HG03280 (cell line): ENCODE measurements at regions not wholly inside any gene's neighbourhood (a gene's known extent, or its start where the extent isn't known, plus 50 kb on each side); places are given as distances from the start of the nearest gene placed in this dataset.

Experiments
- ATAC-seq: cut with Tn5 transposase; IDR thresholded peaks from one replicate; pipeline ENCODE4 v1.9.1; 2021; ENCODE audit warnings: mild to moderate bottlenecking, moderate library complexity; ENCODE audit not compliant: unreplicated experiment

DNA sequence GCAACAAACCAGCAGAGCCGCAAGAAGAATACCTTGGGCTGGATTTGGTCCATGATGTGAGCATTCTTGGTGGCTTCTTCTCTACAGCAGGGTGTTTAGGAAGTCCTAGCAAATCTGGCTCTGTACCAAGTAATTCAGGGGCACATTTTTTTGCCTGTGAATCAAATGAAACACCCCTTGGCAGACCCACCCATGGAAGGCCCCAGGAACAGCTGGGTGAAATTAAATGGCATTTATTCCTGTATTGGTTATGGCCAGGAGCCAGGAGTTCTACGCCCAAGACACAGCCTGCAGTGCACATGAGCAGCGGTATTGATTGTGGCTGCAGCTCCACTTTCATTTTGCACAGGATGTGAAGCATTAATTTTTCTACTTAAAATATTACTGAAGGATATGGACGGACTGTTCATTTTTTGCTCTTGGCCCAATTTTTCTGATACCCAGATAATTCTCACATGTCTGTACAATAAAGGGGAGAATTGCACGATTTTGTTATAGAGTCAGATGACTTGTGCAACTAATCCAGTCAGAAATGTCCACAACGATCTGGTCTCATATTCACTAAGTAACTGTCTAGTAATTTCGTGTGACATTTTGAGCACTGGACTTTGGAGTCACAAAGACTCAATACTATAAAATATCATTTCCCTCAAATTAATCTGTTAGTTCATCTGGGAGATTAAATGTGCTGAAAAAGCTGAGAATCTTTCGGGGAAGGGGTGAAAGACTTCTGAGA lies 120.7 kb upstream of the APC start:
- ATAC-seq = no peak

DNA sequence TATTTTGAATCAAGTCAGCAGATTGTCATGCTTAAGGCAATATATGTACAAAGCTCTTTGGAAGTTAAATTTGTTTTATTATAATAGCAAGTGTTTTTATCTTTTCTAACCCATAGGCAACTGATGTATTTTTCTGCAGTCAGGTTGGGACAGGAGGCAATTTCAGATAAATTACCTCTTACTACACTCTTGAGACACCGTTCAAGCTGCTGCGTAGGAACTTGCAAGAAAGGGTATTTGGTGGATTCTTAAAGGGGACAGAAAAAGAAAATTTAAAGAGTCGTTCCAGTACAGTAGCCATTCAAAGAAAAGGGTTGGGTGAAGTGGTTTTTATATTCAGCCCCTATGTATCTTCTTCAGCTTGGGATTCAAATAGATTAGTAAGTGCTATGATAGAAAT lies 112.4 kb upstream of the APC start:
- no peak for ATAC-seq

DNA sequence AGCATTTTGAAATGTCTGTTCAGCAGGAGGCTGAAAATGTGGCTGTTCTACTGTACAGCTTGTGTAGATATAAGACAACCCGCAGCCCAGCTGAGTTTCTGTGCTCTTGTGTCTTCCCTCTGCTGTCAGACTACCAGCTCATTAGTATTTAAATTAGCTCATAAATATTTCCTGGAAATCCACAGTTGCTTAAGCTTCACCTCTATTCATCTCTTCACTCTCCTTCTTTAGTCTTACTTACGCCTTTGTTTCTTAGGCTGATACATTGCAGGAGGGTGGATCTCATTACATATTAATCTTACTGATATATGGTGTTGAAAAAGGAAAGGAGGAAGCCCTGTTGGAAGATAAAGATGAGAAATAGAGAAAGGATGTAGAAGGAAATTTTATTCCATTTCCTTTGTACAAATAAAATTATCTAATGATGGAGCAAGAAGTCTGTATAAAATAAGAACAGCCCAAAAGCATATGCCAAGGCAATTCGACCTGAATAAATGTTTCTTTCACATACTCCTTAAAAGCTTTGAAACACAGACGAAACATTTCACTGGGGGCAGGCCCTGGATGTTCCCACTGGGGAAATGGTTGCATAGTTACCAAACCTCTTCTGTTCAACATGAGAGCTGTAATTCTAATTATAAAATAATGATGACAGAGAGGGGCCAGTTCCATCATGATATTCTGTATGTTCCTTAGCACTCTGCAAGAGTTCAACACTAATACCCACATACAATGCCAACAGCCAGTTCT lies 111.8 kb upstream of the APC start:
- ATAC-seq = no peak

DNA sequence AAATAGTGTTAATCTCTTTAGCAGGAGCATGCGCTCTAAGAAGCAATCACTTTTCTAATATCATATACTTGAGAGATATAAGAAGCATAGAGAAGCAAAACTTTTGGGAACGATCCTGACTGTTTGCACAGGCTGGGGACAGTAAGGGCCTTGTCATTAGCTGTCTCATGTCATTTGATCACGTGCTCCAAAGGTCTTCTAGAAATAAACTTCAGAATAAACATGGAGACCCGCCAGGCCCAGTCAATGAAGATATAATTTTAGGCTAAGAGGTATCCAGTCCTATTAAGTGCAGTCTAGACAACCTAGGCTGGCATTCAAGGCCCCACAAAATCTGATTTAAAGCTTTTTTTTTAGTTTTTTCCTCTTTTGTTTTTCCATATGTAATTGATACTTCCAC lies 111.0 kb upstream of the APC start:
- no peak for ATAC-seq

DNA sequence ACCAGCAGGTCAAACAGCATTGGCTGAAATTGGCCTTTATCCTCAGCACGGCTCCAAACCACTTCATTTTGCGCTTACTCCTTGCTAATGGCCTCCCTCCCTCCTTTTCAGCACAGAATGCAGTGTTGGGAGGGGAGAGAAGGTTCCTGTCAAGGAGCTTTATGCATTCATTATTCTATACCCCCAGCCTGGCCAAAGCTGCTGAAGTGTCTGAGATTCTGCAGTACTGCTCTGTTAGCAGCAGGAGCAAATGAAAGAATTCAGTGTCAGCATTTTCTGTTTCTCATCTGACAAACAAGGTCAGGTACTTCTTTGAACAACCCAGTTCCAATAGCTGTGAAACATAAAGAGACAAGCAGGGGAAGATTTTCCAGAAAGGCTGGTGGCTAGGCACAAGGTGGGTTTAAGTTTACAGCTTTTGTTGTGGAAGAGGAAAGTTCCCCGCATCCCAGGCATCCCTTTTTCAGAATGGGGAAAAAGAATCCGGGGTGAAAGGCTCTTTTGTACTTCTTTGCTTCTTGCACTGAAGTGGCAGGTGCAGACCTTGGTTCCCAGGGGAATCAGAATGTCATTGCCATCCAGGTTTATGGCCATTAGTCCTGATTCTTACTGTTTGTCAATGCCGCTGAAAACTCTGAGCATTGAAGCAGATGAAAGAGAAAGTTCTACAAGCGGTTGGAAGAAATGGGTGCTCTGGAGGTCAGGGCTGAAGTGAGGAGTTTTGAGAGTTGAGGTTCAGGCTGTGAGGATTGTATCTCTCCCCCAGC lies 109.3 kb upstream of the APC start:
- ATAC-seq = no peak

DNA sequence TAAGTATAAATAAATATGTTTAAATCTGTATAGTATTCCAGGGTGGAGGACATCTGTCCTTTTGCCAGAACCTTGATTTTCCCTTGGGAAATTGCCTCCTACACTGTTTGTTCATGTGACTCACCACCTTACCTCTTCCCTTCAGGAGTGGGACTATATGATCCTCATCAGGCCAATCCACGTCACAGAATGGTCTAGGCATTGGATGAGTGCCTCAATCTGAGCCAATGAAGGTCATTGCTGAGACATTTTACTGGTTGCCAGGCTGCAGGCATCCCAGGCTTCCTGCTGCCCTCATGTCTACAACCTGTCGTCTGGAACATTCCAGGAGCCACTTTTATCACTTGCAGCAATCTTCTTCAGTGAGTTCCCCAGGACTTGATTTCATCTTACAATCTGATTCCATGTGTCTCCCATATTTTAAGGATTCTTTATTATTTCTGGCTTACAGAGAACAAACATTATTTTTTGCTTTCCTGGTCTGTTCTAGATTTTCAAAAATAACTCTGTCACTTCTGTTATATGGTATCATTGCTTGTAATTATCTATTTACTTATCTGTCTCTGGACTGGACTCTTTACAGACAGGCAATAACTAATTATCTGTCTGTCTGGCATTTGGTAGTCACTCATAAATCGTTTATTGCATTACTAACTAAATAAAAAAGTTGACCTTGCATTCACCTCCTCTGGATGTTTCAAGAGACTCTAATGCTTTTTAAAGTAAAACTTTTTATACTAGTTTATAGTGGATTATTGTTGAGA lies 107.3 kb upstream of the APC start:
- no peak for ATAC-seq

DNA sequence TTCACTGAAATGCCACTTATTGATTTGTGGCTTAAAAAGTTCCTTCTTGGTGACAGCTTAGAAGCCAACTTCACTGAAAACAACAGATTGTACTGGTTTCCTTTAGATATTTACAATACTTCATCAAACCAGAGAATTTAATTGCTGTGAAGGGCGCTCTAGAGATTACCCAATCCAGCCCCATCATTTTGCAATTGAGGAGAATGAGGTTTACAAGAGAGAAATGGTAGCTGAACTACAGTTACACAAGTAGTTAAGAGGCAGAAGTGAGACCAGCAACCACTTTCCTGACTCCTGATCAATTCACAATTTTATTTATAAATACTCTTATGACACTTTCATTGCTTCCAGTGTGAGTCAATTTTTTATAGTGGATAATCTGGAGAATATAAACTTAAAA lies 103.5 kb upstream of the APC start:
- no peak for ATAC-seq

DNA sequence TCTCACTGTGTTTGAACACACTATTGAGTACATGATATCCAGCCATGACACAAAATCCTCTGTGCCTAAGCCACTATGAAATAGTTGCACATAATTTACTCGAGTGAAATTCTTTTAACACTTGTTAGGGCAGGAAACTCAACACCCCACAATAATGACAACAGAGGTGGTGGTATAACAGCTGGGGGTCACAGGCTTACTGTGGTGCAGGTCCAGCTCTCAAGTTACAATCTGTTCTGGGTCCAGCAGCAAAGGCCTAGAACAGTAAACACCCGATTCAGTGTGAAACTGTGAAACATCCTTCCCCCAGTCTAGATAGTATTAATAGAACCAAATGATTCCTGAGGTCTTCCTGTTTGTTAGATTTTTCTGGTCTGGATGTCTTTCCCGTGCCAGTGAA lies 102.9 kb upstream of the APC start:
- ATAC-seq = no peak

DNA sequence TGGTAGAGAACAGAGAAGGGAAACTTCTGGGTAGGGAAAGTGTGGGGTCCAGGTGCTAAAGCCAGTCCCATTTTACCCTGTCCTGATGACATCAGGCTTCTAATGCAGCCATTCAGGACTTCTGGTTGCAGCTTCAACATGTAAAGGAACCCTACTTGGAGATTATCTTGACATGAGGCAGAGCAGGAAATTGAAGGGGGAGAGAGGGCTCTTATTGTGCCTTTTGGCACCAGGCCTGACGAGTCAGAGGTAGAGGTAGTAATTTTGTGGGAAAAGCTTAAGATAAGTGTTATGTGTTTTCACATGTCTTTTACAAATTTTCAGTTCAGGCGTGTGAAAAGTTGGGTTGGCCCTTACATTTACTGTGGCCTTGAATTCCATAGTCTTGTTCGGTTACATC lies 102.4 kb upstream of the APC start:
- ATAC-seq = no peak

DNA sequence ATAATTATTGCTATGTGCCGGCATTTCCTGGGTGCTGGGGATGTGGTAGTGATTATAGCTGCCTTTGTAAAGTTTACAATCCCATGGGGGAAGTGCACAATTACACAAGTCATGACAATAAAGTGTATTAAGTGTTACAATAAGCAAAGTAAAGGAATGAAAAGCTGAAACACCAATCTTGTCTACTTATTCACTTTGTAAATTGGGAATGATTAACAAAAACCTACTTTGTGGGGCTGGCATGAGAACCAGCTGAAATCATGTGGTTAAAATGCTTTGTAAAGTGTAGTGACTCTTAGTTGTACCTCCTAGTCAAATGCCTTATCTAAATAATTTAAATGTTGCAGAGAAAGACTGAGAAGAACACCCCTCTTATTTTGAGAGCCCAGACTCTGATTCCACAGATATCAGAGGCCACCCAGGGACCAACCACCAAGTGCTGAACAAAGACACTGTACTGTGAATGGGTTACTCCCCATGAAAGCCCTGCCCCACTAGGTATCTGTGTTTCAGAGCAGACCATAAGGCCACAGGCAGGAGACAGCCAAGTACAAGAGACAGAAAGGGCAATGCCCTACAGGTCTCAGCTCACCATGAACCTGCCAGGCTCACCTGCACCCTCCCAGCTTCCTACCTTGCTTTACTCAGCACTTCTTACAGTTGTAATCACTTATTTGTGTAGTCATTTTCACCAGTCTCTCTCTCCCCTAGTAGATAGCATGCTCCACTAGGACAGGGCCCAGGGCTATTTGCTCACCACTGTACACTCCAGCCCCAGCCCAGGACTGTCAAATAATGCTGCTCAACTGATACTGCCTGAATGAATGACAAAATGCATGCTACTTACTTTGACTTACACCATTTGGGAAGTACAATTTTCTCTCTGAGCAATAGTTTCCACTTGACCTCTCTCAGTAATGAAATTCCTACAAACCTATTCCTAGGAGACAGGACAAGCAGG lies 101.6 kb upstream of the APC start:
- ATAC-seq = no peak

DNA sequence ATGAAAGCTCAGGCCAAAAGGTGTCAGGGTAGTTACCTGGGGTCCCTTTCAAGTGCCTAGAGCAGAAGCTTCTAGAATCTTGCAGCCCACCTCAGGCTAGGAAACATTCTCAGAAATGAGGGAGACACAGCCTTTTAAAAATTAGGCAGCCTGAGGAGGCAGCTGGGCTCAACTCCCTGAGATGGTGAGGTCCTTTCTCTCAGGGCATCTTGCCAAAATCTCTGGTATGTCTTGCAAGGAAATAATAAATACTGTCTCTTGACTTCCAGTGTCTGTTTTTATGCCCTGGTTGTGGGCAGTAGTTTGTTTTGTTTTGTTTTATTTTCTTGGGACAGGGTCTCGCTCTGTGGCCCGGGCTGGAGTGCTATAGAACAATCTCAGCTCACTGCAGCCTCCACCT lies 100.9 kb upstream of the APC start:
- ATAC-seq = no peak

DNA sequence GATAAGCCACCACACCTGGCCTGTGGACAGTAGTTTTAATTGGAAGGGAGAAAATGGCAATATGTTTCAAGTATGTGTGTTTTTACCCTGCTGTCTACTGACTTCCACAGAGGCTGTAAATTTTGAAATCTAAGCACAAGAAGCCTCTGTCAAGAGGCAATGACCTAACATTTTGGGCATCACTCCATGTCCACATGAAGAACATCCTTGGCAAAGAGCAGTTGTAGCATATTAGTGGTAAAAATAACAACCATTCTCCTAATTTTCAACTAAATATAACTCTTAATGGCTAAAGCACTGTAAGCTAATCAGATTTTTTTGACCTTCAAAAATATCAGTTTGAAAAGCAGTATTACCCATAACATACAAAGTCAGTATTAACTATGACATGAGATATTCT lies 100.3 kb upstream of the APC start:
- no peak for ATAC-seq

DNA sequence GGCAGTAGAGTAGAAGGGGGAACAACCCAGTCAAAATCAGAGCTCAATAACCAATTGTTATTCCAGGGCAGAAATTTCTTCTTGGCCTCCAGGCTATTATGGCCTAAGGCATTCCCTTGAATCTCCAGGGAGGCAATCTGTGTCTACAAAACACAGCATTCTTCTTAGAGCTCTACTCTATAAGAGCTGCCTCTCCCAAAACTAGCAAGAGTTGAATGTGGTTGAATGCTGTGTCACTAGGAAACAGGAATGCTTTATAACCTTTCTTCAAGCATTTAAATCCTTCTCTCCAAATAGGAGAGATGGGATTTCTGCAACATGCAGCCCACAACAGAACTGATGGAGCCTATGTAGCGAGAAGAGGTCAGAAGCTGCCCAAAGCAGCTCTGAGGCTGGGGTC lies 97.1 kb upstream of the APC start:
- no peak for ATAC-seq

DNA sequence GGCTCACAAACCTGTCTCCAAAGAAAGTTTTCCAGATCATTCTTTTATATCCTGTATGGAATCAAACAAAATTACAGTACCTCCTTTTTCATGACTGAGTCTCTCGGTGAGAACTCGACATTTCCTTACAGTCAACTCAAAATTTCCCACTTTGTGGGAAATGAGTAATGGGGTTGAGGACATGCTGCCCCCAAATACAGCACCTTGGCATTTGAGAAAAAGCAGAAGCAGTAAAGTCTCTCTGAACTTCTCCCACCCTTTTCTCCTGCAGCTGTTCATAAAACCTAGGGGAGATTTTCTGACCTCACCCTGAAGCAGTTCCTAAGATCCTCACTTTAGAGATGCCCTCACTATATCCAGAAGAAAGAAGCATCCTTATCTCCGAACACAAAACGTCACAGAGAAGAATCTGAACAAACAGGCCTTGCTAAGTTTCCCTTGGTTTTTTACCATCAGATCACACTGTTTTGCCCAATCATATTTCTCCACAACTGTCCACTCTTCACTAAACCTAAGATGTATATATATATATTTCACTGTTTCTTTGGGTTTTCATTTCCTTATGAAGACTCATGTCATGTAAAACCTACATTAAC lies 96.1 kb upstream of the APC start:
- ATAC-seq = no peak

DNA sequence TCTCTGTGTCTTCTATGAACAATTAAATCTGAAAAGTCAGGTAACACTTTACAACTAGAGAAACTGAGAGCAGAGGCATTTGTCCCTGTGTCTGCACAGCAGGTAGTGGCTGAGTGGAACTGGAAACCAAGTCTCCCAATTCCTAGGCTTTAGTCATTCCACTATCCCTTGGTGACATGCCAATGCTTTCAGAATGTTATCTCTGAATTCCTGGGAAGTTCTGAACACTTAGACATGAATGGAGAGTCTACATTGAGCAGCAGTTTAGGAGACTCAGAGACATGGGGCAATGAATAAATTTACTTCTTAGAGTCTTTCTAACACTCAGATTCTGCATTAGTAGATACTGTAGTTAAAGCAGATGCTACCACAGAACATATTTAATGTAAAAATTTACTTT lies 94.8 kb upstream of the APC start:
- ATAC-seq = no peak

DNA sequence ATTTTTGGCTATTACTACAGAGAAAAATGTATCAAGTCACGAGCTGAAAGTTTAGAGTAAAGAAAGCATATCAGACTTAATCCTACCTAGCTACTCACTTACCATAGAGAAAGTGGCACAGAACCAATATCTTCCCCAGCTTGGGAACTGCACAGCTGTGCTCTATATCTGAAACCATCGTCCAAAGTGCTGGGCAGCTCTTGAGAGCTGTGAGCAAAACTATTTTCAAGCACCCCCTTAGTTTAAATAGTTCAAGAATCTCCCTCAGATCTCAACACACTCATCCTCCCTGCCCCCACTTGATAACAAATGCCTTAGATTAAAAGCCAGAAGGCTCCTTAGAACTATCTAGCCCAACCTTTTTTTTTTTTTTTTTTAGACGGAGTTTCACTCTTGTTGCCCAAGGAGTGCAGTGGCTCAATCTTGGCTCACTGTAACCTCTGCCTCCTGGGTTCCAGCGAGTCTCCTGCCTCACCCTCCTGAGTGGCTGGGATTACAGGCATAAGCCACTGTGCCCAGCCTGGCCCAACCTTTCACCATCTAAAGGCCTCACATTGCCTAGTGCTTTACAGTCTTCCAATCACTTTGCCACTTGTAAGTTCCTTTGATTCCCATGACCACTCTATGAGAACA lies 94.2 kb upstream of the APC start:
- no peak for ATAC-seq

DNA sequence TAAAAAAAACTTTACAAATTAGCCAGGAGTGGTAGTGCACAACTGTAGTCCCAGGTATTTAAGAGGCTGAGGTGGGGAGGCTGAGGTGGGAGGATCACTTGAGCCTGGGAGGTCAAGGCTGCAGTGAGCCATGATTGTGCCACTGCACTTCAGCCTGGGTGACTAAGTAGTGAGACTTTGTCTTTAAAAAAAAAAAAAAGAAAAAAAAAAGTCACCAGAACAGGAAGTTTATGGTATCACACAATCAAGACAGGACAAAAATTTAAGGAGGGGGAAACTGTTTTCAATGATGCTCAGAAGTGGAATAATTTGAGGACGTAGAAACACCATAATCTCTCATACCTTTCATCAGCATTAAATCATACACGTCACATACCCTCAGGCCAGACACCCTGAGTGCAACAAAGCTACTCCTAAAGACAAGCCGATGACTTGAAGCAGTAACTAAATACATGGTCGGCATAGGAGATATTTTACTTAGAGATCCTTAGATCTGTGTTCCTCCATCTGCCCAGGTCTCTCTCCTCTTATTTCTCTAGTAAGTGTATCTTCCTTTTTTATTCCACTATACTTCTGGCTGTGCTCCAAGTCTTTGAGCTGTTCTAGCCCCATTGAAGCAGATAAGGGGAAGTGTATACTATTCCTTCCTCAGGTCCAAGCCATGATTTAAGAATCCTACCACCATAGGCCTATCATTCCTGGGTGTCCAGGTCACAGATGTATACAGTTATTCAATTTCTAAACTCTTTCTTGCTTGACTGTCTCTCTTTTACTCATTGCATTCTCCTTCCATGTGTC lies 91.3 kb upstream of the APC start:
- no peak for ATAC-seq

DNA sequence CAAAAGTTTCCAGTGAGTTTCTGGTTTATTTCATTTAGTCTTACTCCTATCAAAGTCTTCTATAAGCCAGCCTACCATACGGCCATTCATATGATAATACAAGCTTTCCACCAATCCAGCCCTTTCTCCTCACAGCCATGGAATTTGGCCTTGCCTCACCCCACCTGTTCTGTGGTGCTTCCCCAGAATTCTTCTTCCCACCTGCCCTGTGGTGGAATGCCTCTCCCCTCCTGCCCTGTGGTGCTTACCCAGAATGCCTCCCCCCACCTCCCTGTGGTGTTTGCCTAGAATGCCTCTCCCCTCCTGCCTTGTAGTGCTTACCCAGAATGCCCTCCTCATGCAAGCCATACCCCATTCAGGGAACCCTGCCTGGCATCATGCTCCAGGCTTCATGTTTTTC lies 90.3 kb upstream of the APC start:
- no peak for ATAC-seq
